ENCODE measurements at regions not wholly inside any gene's neighbourhood (a gene's known extent, or its start where the extent isn't known, plus 50 kb on each side); places are given as distances from the start of the nearest gene placed in this dataset.

- Histone ChIP-seq H3K27me3 (ENCODE audit: control insufficient read depth in 1 of 2, insufficient read depth in 2 of 2, low read length in 2 of 2) (peaks cover 0 to 12% of the 10 kb centered on the region in 2 experiments; a peak in 2 of 5 replicates), H3K27ac (ENCODE audit: extremely low read length, insufficient read depth, low read length) (no peak overlapping the region), H3K4me1 (ENCODE audit: insufficient read depth, low read length) (no peaks in the 10 kb centered on the region), H3K4me3 (replicated peaks in 1 of 3; ENCODE audit: insufficient read depth in 1 of 3, low read depth in 2 of 3, low read length in 3 of 3) (no peak overlapping the region), H4K20me1 (ENCODE audit: insufficient read depth, low read length) (no peaks in the 10 kb centered on the region), H3K4me2 (ENCODE audit: low read depth, low read length) (no peak overlapping the region), H3K79me2 (ENCODE audit: insufficient read depth, low read length) (no peaks in the 10 kb centered on the region), H3K9ac (ENCODE audit: insufficient read depth, low read depth, low read length) (no peak overlapping the region), H3K9me3 (ENCODE audit: low read length) (no peaks in the 10 kb centered on the region), H2AFZ (ENCODE audit: low read length) (no peak overlapping the region), H3K36me3 (replicated peaks in 1 of 2; ENCODE audit: control insufficient read depth in 1 of 2, insufficient read depth in 2 of 2, low read length in 2 of 2) (no peaks in the 10 kb centered on the region)
- intact Hi-C loops (cut with micrococcal nuclease; ENCODE audit: unreplicated experiment) = no loop called here
- BruUV-seq (replicated peaks) = no TSS peak
- FAIRE-seq (peak; percentile 34), DNase-seq (ENCODE audit: low spot score) (no peak), ATAC-seq (peak; percentile 92)
- TF ChIP-seq SETDB1 (CRISPR knock-in tag; IDR thresholded peaks at IDR 0.05; ENCODE audit: borderline replicate concordance) (no peak), FOXK2 (IDR thresholded peaks at IDR 0.05) (no peak), CTCF (CRISPR knock-in tag; IDR thresholded peaks at IDR 0.05) (peak; percentile 46), ZNF432 (CRISPR knock-in tag; IDR thresholded peaks at IDR 0.05; ENCODE audit: borderline replicate concordance) (no peak), ELF4 (CRISPR knock-in tag; IDR thresholded peaks at IDR 0.05; ENCODE audit: borderline replicate concordance) (no peak), STAG1 (CRISPR knock-in tag; IDR thresholded peaks at IDR 0.05) (peak; percentile 15; the same call in 1 of the 2 replicates)
- in situ Hi-C loops (cut with HindIII; ENCODE audit: extremely low pct_ligation_motif_present, low pct_unique_long_range_greater_than_20kb) = no loop called here
- POLR2A ChIA-PET = no interaction called here
- WGBS (ENCODE audit: low lambda C conversion rate) = 11% methylated on average over 4 of the region's 4 CpGs
- CTCF ChIA-PET (ENCODE audit: low intra/inter-chr PET ratio, low total read pairs) = no interaction called here
Measured at GRCh38 chr6:165755583-165755982, 92.5 kb upstream of the PDE10A start.

- Histone ChIP-seq H3K4me1 (ENCODE audit: insufficient read depth, low read length) (no peaks in the 10 kb centered on the region), H3K9me3 (ENCODE audit: low read length) (peaks cover 4% of the 10 kb centered on the region), H2AFZ (ENCODE audit: low read length) (no peak overlapping the region), H3K27me3 (ENCODE audit: control insufficient read depth in 1 of 2, insufficient read depth in 2 of 2, low read length in 2 of 2) (peaks cover 0 to 4% of the 10 kb centered on the region in 2 experiments; a peak in 1 of 5 replicates), H3K9ac (ENCODE audit: insufficient read depth, low read depth, low read length) (no peak overlapping the region), H3K36me3 (replicated peaks in 1 of 2; ENCODE audit: control insufficient read depth in 1 of 2, insufficient read depth in 2 of 2, low read length in 2 of 2) (no peaks in the 10 kb centered on the region), H3K79me2 (ENCODE audit: insufficient read depth, low read length) (no peaks in the 10 kb centered on the region), H4K20me1 (ENCODE audit: insufficient read depth, low read length) (no peaks in the 10 kb centered on the region), H3K27ac (ENCODE audit: extremely low read length, insufficient read depth, low read length) (no peak overlapping the region), H3K4me2 (ENCODE audit: low read depth, low read length) (no peak overlapping the region), H3K4me3 (replicated peaks in 1 of 3; ENCODE audit: insufficient read depth in 1 of 3, low read depth in 2 of 3, low read length in 3 of 3) (no peak overlapping the region)
- intact Hi-C loops (cut with micrococcal nuclease; ENCODE audit: unreplicated experiment) = no loop called here
- no TSS peak for BruUV-seq (replicated peaks)
- DNase-seq (ENCODE audit: low spot score) (no peak), ATAC-seq (no peak), FAIRE-seq (no peak)
- POLR2A ChIA-PET = no interaction called here
- CTCF ChIA-PET (ENCODE audit: low intra/inter-chr PET ratio, low total read pairs) = no interaction called here
- TF ChIP-seq ZNF704 (CRISPR knock-in tag; IDR thresholded peaks at IDR 0.05; ENCODE audit: borderline replicate concordance) (no peak), IRF1 (CRISPR knock-in tag; IDR thresholded peaks at IDR 0.05; ENCODE audit: low read depth) (no peak), SSRP1 (CRISPR knock-in tag; IDR thresholded peaks at IDR 0.05) (no peak), ZC3H13 (CRISPR knock-in tag; IDR thresholded peaks at IDR 0.05) (no peak), TFE3 (CRISPR knock-in tag; IDR thresholded peaks at IDR 0.05) (no peak)
- in situ Hi-C loops (cut with HindIII; ENCODE audit: extremely low pct_ligation_motif_present, low pct_unique_long_range_greater_than_20kb) = no loop called here
Measured at GRCh38 chr6:165753506-165753905, 90.5 kb upstream of the PDE10A start.
